ENCODE measurements at regions not wholly inside any gene's neighbourhood (a gene's known extent, or its start where the extent isn't known, plus 50 kb on each side); places are given as distances from the start of the nearest gene placed in this dataset.

DNA sequence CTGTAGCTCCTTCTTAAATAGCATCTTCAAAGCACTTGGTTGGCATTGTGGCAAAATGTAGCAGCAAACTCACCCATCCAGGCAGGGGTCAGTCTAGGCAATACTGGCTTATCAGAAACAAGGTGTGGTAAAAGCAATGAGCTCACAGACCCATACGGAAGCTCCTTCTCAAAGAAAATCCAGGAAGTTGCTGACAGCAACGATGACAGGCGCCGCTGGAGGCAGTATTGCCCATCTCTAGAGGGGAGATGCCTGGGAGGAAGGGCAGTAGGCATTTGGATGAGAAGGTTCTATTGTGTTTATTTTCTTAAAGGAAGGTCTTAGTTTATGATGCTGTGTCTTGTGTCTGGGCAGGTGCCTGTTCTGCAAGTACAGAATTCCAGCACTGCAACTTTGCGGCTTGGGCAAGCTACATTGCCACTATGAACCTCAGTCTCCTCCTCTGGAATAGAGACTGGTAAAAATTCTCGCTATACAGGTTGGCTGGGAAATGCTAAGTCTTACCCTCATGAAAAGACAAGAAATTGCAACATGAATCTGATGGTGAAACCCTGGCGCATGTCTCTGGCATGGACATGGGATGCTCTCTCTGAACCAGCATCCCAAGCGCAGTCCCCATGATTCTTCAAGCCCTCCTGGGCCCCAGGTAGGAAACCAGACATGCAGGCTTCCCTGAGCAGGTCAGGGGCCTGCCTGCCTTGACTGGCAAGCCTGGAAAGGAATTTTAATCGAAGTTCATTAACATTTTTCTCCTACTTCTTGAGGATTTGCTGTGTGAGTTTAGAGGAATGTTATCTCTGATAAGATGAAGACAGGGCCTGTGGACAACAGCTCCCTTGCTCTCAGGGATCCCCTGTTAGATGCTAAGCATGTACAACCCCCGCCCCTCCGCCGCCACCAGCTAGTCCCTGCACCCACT lies 156.0 kb downstream of the TFCP2L1 start:
- no peak overlapping the region for H2AFZ ChIP-seq (ENCODE audit: insufficient read depth, low read depth, low read length, poor library complexity, severe bottlenecking)
- DNase-seq (no peak), ATAC-seq (ENCODE audit: low read depth) (no peak)
- POLR2A ChIA-PET, result no interaction called here
- no peaks in the 10 kb centered on the region for H3K4me1 Mint-ChIP-seq
- no peak overlapping the region for H3K4me3 Mint-ChIP-seq
- no peak overlapping the region for H3K9ac ChIP-seq (ENCODE audit: low read length)
- H3K36me3 ChIP-seq (replicated peaks in 1 of 2; ENCODE audit: control extremely low read depth in 1 of 2, control insufficient read depth in 1 of 2, extremely low read depth in 1 of 2, insufficient read depth in 2 of 2, low read length in 1 of 2), result no peaks in the 10 kb centered on the region
- no peaks in the 10 kb centered on the region for H3K79me2 ChIP-seq (ENCODE audit: control insufficient read depth, insufficient read depth, low read length)
- CTCF ChIA-PET, result no interaction called here
- H3K27me3 ChIP-seq (replicated peaks in 1 of 4; ENCODE audit: control extremely low read depth in 1 of 4, control insufficient read depth in 3 of 4, insufficient read depth in 4 of 4, low read length in 3 of 4), result peaks cover 0 to 3% (median 0%) of the 10 kb centered on the region in 4 experiments
- H3K27me3 Mint-ChIP-seq, result no peaks in the 10 kb centered on the region
- H3K27ac Mint-ChIP-seq, result no peak overlapping the region
- no peak overlapping the region for H3K27ac ChIP-seq (ENCODE audit: low read length in 2 of 2)
- TF ChIP-seq, protein P1, sequence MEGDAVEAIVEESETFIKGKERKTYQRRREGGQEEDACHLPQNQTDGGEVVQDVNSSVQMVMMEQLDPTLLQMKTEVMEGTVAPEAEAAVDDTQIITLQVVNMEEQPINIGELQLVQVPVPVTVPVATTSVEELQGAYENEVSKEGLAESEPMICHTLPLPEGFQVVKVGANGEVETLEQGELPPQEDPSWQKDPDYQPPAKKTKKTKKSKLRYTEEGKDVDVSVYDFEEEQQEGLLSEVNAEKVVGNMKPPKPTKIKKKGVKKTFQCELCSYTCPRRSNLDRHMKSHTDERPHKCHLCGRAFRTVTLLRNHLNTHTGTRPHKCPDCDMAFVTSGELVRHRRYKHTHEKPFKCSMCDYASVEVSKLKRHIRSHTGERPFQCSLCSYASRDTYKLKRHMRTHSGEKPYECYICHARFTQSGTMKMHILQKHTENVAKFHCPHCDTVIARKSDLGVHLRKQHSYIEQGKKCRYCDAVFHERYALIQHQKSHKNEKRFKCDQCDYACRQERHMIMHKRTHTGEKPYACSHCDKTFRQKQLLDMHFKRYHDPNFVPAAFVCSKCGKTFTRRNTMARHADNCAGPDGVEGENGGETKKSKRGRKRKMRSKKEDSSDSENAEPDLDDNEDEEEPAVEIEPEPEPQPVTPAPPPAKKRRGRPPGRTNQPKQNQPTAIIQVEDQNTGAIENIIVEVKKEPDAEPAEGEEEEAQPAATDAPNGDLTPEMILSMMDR (IDR thresholded peaks at IDR 0.05), result no peak
- TF ChIP-seq EZH2 (IDR thresholded peaks at IDR 0.05; ENCODE audit: borderline replicate concordance, insufficient read depth, low read depth, low read length, poor library complexity, severe bottlenecking), result no peak
- no peak overlapping the region for H3K4me3 ChIP-seq (ENCODE audit: control extremely low read depth in 1 of 5, extremely low read depth in 1 of 5, insufficient read depth in 1 of 5, low read depth in 2 of 5, low read length in 4 of 5)
- 78% methylated on average over 11 of the region's 12 CpGs for WGBS (ENCODE audit: insufficient coverage)
- no peak overlapping the region for H3K4me2 ChIP-seq (replicated peaks; ENCODE audit: low read depth, low read length, poor library complexity, severe bottlenecking)
- no peaks in the 10 kb centered on the region for H4K20me1 ChIP-seq (ENCODE audit: control insufficient read depth, insufficient read depth, low read length, poor library complexity, severe bottlenecking)
- peaks cover 0 to 14% (median 0%) of the 10 kb centered on the region in 3 donors for H3K9me3 ChIP-seq (ENCODE audit: control extremely low read depth in 1 of 3, control insufficient read depth in 2 of 3, insufficient read depth in 1 of 3, low read length in 2 of 3)
- H3K4me1 ChIP-seq (ENCODE audit: control insufficient read depth in 2 of 2, insufficient read depth in 2 of 2, low read length in 2 of 2), result no peaks in the 10 kb centered on the region
- intact Hi-C loops (cut with micrococcal nuclease), result no loop called here
- H3K9me3 Mint-ChIP-seq (ENCODE audit: insufficient read depth), result no peaks in the 10 kb centered on the region

DNA sequence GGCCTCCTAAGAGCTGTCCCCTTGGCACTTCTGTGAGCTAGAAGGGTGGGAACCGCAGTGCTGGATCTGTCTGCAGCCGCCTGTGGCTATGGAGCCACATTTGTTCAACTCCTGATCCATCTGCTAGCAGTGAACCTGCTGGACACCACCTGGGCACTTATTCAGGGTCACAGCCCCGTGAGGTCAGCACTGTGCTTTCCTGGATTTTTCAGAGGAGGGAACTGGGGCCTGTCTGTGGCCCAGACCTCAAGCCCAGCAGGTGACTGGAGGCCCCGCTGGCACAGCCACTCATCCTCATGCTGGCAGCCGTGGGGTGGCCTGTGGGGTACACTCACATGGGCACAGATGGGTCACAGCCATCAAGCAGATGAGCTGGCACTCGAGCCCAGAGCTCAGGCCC lies 155.3 kb downstream of the TFCP2L1 start:
- H3K79me2 ChIP-seq (ENCODE audit: control insufficient read depth, insufficient read depth, low read length), result no peaks in the 10 kb centered on the region
- H3K4me3 ChIP-seq (ENCODE audit: control extremely low read depth in 1 of 5, extremely low read depth in 1 of 5, insufficient read depth in 1 of 5, low read depth in 2 of 5, low read length in 4 of 5), result no peak overlapping the region
- no peak overlapping the region for H3K9ac ChIP-seq (ENCODE audit: low read length)
- H4K20me1 ChIP-seq (ENCODE audit: control insufficient read depth, insufficient read depth, low read length, poor library complexity, severe bottlenecking), result no peaks in the 10 kb centered on the region
- peaks cover 0 to 12% (median 0%) of the 10 kb centered on the region in 3 donors for H3K9me3 ChIP-seq (ENCODE audit: control extremely low read depth in 1 of 3, control insufficient read depth in 2 of 3, insufficient read depth in 1 of 3, low read length in 2 of 3)
- no peak for DNase-seq
- no peak overlapping the region for H3K27ac ChIP-seq (ENCODE audit: low read length in 2 of 2)
- no peaks in the 10 kb centered on the region for H3K36me3 ChIP-seq (replicated peaks in 1 of 2; ENCODE audit: control extremely low read depth in 1 of 2, control insufficient read depth in 1 of 2, extremely low read depth in 1 of 2, insufficient read depth in 2 of 2, low read length in 1 of 2)
- 80% methylated on average over 6 of the region's 6 CpGs for WGBS (ENCODE audit: insufficient coverage)
- intact Hi-C loops (cut with micrococcal nuclease), result no loop called here
- no peaks in the 10 kb centered on the region for H3K27me3 ChIP-seq (replicated peaks in 1 of 4; ENCODE audit: control extremely low read depth in 1 of 4, control insufficient read depth in 3 of 4, insufficient read depth in 4 of 4, low read length in 3 of 4)
- H3K4me2 ChIP-seq (replicated peaks; ENCODE audit: low read depth, low read length, poor library complexity, severe bottlenecking), result no peak overlapping the region
- CTCF ChIA-PET, result no interaction called here
- Mint-ChIP-seq H3K4me3 (no peak overlapping the region), H3K27ac (no peak overlapping the region), H3K9me3 (ENCODE audit: insufficient read depth) (no peaks in the 10 kb centered on the region), H3K4me1 (no peaks in the 10 kb centered on the region), H3K27me3 (no peaks in the 10 kb centered on the region)
- H2AFZ ChIP-seq (ENCODE audit: insufficient read depth, low read depth, low read length, poor library complexity, severe bottlenecking), result no peak overlapping the region
- no peaks in the 10 kb centered on the region for H3K4me1 ChIP-seq (ENCODE audit: control insufficient read depth in 2 of 2, insufficient read depth in 2 of 2, low read length in 2 of 2)
- no peak for ATAC-seq (ENCODE audit: low read depth)
- TF ChIP-seq, protein P1 (IDR thresholded peaks at IDR 0.05), result no peak
- TF ChIP-seq EZH2 (IDR thresholded peaks at IDR 0.05; ENCODE audit: borderline replicate concordance, insufficient read depth, low read depth, low read length, poor library complexity, severe bottlenecking), result no peak
- POLR2A ChIA-PET, result no interaction called here

Data from B cell (primary cell).